ENCODE measurements at regions not wholly inside any gene's neighbourhood (a gene's known extent, or its start where the extent isn't known, plus 50 kb on each side); places are given as distances from the start of the nearest gene placed in this dataset.

- H3K27me3 Mint-ChIP-seq, result peaks cover 39% of the 10 kb centered on the region
- peak overlapping the region; percentile 30 for H3K4me3 Mint-ChIP-seq
- peaks cover 8% of the 10 kb centered on the region for H3K9me3 Mint-ChIP-seq
- TF ChIP-seq CTCF (conservative IDR thresholded peaks at IDR 0.05), result no peak
- H3K36me3 Mint-ChIP-seq, result peaks cover 11% of the 10 kb centered on the region
- no peak for DNase-seq (ENCODE audit: extremely low spot score, unreplicated experiment)
- peaks cover 62% of the 10 kb centered on the region for H3K4me1 Mint-ChIP-seq (ENCODE audit: unreplicated experiment)
- no peak overlapping the region for H3K27ac Mint-ChIP-seq
Observed at GRCh38 chr18:45565280-45565970, 49.9 kb upstream of the SLC14A2 start.
